IMR-90 (cell line): ENCODE measurements at regions not wholly inside any gene's neighbourhood (a gene's known extent, or its start where the extent isn't known, plus 50 kb on each side); places are given as distances from the start of the nearest gene placed in this dataset.

Experiments
- BHLHE40 ChIP-seq: fragments of 150-350 bp; IDR thresholded peaks from 2 replicates; pipeline ENCODE4 v1.6.1; 2016; ENCODE audit warnings: mild to moderate bottlenecking, low read depth, low read length
- CEBPB ChIP-seq: IDR thresholded peaks from 2 replicates; pipeline ENCODE4 v1.6.1; 2012; ENCODE audit warnings: low read depth, low read length, improper control_type of control experiment
- CHD1 ChIP-seq: IDR thresholded peaks from 2 replicates; pipeline ENCODE4 v1.6.1; 2012; ENCODE audit warnings: low read depth, low read length, improper control_type of control experiment
- CTCF ChIP-seq: conservative IDR thresholded peaks from 2 replicates; pipeline ENCODE4 v1.5.1; 2012; ENCODE audit warnings: mild to moderate bottlenecking, low read depth, low read length, improper control_type of control experiment
- ELK1 ChIP-seq: fragments of 150-350 bp; IDR thresholded peaks from 2 replicates; pipeline ENCODE4 v1.6.1; 2016; ENCODE audit warnings: low read depth, mild to moderate bottlenecking, low read length, moderate library complexity, borderline replicate concordance
- FOS ChIP-seq: fragments of 150-350 bp; IDR thresholded peaks from 2 replicates; pipeline ENCODE4 v1.6.1; 2016; ENCODE audit warnings: low read depth, low read length
- MAFK ChIP-seq: IDR thresholded peaks from 2 replicates; pipeline ENCODE4 v1.6.1; 2012; ENCODE audit warnings: low read depth, low read length, improper control_type of control experiment
- MAZ ChIP-seq: IDR thresholded peaks from 2 replicates; pipeline ENCODE4 v1.6.1; 2012; ENCODE audit warnings: low read depth, mild to moderate bottlenecking, low read length, improper control_type of control experiment, moderate library complexity, borderline replicate concordance
- POLR2A ChIP-seq: IDR thresholded peaks from 2 replicates; pipeline ENCODE4 v1.6.1; 2012; ENCODE audit warnings: mild to moderate bottlenecking, low read depth, low read length
- RAD21 ChIP-seq: IDR thresholded peaks from 2 replicates; pipeline ENCODE4 v1.6.1; 2012; ENCODE audit warnings: low read length, improper control_type of control experiment
- RCOR1 ChIP-seq: IDR thresholded peaks from 2 replicates; pipeline ENCODE4 v1.6.1; 2012; ENCODE audit warnings: mild to moderate bottlenecking, low read length, improper control_type of control experiment; ENCODE audit not compliant: insufficient replicate concordance
- SMC3 ChIP-seq: fragments of 150-350 bp; IDR thresholded peaks from 2 replicates; pipeline ENCODE4 v1.6.1; 2016; ENCODE audit warnings: low read depth, mild to moderate bottlenecking, antibody characterized with exemption, low read length, moderate library complexity
- USF2 ChIP-seq: fragments of 150-350 bp; IDR thresholded peaks from 2 replicates; pipeline ENCODE4 v1.6.1; 2017; ENCODE audit warnings: mild to moderate bottlenecking, antibody characterized with exemption, low read length, low read depth

GRCh38 chr1:81690676-81691453 lies 109.9 kb upstream of the ADGRL2 start:
- TF ChIP-seq CTCF (no peak), POLR2A (no peak), RCOR1 (no peak), ELK1 (no peak), CHD1 (no peak), FOS (no peak), RAD21 (no peak), SMC3 (no peak), USF2 (no peak), CEBPB (no peak), BHLHE40 (no peak), MAZ (no peak), MAFK (no peak)
